ENCODE measurements at regions not wholly inside any gene's neighbourhood (a gene's known extent, or its start where the extent isn't known, plus 50 kb on each side); places are given as distances from the start of the nearest gene placed in this dataset.

DNA sequence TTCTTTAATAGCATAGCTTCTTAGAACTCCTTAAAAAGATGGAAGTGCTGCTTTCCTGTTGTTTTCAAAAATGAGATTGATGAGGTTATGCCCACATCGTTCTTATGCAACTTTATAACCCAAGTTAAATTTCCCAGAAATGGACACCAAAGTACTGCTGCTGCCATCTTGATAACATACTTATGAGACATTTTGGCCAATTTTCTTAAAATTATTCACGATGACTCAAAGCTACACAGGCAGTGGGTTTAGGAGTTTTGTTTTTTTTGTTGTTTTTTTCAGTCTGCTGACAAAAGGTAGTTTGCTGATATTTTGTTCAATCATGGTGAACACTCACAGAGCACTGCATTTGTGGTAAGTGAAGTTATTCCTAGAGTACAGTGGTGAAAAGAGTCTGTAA, 54.9 kb upstream of the RFC3 start:
- FAIRE-seq = no peak

- no peak for FAIRE-seq
Measured at GRCh38 chr13:33764716-33765115, 53.2 kb upstream of the RFC3 start.

GRCh38 chr13:33766329-33767123, 51.4 kb upstream of the RFC3 start:
- no peak for FAIRE-seq

DNA sequence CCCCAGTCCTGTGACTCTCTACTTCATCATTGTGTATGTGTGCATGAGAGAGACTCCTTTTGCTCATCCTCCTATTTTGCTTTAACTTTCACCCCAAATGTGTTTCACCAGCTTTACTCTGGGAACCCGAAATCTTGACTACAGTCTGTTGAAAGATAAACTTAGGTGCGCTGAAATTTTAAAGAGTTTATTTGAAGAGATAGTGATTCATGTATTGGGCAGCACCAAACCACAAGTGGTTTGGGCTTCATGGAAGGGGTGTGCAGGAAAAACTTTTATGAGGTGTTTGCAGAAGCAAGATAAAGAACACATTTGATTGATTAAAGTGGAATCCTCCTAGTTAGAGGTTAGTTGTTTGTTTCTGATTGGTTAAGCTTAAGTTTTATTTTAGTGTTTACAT, 50.8 kb upstream of the RFC3 start:
- no peak for FAIRE-seq
